ENCODE measurements at regions not wholly inside any gene's neighbourhood (a gene's known extent, or its start where the extent isn't known, plus 50 kb on each side); places are given as distances from the start of the nearest gene placed in this dataset.

GRCh38 chr2:234802071-234802844, 149.6 kb upstream of the SH3BP4 start:
- H3K36me3 ChIP-seq: no peaks in the 10 kb centered on the region
- no peaks in the 10 kb centered on the region for H3K27me3 ChIP-seq (replicated peaks; ENCODE audit: insufficient read depth)
- peaks cover 2% of the 10 kb centered on the region for H3K9me3 ChIP-seq
- H3K4me1 ChIP-seq (ENCODE audit: control insufficient read depth in 1 of 2, low read depth in 2 of 2): no peaks in the 10 kb centered on the region
- TF ChIP-seq, protein P1, sequence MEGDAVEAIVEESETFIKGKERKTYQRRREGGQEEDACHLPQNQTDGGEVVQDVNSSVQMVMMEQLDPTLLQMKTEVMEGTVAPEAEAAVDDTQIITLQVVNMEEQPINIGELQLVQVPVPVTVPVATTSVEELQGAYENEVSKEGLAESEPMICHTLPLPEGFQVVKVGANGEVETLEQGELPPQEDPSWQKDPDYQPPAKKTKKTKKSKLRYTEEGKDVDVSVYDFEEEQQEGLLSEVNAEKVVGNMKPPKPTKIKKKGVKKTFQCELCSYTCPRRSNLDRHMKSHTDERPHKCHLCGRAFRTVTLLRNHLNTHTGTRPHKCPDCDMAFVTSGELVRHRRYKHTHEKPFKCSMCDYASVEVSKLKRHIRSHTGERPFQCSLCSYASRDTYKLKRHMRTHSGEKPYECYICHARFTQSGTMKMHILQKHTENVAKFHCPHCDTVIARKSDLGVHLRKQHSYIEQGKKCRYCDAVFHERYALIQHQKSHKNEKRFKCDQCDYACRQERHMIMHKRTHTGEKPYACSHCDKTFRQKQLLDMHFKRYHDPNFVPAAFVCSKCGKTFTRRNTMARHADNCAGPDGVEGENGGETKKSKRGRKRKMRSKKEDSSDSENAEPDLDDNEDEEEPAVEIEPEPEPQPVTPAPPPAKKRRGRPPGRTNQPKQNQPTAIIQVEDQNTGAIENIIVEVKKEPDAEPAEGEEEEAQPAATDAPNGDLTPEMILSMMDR (IDR thresholded peaks at IDR 0.05): no peak
- no peak overlapping the region for H3K27ac ChIP-seq
- DNase-seq (ENCODE audit: low spot score): no peak
- ATAC-seq (ENCODE audit: insufficient number of reproducible peaks, low FRiP score, low read depth): no peak
- no peak overlapping the region for H3K4me3 ChIP-seq

DNA sequence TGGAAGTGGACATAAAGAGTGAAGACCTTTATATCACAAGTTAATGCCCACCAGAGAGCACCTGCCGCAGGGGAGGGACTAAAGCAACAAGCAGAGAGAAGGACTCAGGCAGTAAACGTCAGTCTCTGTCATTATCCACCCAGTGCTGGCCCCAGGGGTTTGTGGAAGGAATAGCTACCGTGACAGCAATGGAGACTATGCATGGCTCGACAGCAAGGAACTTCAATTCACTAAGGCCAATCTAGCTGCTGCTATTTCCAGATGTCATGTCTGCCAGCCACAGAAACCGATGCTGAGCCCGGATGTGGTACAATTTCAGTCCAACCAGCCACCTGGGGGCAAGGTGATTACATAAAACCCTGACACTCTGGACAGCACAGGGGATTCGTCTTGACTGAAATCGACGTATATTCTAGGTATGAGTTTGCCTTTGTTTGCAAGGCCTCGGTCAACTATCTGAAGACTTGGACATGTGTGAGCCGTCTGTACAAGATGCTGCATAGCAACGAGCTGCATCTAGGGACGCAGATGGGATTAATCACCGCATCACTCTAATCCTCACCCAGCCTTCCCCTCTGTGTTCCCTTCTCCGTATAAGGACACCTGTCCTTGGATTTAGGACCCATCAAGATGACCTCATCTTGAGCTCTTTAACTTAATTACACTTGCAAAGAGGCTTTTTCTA, 154.1 kb upstream of the SH3BP4 start:
- H3K27me3 ChIP-seq (replicated peaks; ENCODE audit: insufficient read depth): no peaks in the 10 kb centered on the region
- DNase-seq (ENCODE audit: low spot score): no peak
- ATAC-seq (ENCODE audit: insufficient number of reproducible peaks, low FRiP score, low read depth): no peak
- no peaks in the 10 kb centered on the region for H3K36me3 ChIP-seq
- H3K4me3 ChIP-seq: no peak overlapping the region
- no peaks in the 10 kb centered on the region for H3K4me1 ChIP-seq (ENCODE audit: control insufficient read depth in 1 of 2, low read depth in 2 of 2)
- no peak overlapping the region for H3K27ac ChIP-seq
- H3K9me3 ChIP-seq: no peaks in the 10 kb centered on the region
- TF ChIP-seq, protein P1 (IDR thresholded peaks at IDR 0.05): no peak

- Histone ChIP-seq H3K27ac (no peak overlapping the region), H3K4me3 (no peak overlapping the region), H3K4me1 (ENCODE audit: control insufficient read depth in 1 of 2, low read depth in 2 of 2) (no peaks in the 10 kb centered on the region), H3K9me3 (no peaks in the 10 kb centered on the region), H3K36me3 (no peaks in the 10 kb centered on the region), H3K27me3 (replicated peaks; ENCODE audit: insufficient read depth) (no peaks in the 10 kb centered on the region)
- ATAC-seq (ENCODE audit: insufficient number of reproducible peaks, low FRiP score, low read depth): no peak
- no peak for DNase-seq (ENCODE audit: low spot score)
- TF ChIP-seq, protein P1 (IDR thresholded peaks at IDR 0.05): no peak
Observed at GRCh38 chr2:234796045-234796591, 155.7 kb upstream of the SH3BP4 start.

DNA sequence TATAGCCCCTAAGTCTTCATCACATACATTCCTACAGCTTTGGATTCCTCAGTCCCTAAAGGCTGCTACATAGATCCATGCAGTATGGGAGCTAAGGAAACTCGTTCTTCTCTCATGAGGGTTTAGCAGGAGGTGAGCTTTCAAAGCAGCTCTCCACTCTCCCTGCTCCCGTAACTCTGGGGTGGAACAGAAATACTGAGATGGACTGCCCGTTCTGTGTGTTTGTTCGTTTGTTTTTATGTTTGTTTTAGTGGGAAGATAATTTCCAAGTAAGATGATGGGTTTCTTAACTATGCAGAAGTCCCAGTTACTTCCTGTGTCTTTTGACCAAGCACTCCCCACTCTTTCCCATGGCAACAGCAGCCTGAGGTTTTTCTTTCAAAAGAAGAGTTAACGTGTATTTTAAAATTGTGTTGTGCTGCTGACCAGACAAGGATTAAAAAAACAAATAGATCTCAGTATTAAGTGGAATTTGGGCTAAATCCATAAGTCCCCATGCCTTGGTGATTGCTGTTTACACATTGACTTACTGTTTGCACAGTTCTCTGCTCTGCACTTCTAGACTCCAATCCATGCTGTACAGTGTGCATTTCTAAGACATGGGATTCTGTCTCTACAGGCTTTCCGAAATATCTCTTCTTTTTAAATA, 156.4 kb upstream of the SH3BP4 start:
- Histone ChIP-seq H3K36me3 (no peaks in the 10 kb centered on the region), H3K27ac (no peak overlapping the region), H3K4me3 (no peak overlapping the region), H3K4me1 (ENCODE audit: control insufficient read depth in 1 of 2, low read depth in 2 of 2) (no peaks in the 10 kb centered on the region), H3K27me3 (replicated peaks; ENCODE audit: insufficient read depth) (no peaks in the 10 kb centered on the region), H3K9me3 (no peaks in the 10 kb centered on the region)
- DNase-seq (ENCODE audit: low spot score): no peak
- TF ChIP-seq, protein P1 (IDR thresholded peaks at IDR 0.05): no peak
- ATAC-seq (ENCODE audit: insufficient number of reproducible peaks, low FRiP score, low read depth): no peak

GRCh38 chr2:234794866-234795265, 157.0 kb upstream of the SH3BP4 start:
- no peak overlapping the region for H3K27ac ChIP-seq
- H3K9me3 ChIP-seq: no peaks in the 10 kb centered on the region
- TF ChIP-seq, protein P1 (IDR thresholded peaks at IDR 0.05): no peak
- no peaks in the 10 kb centered on the region for H3K27me3 ChIP-seq (replicated peaks; ENCODE audit: insufficient read depth)
- H3K4me1 ChIP-seq (ENCODE audit: control insufficient read depth in 1 of 2, low read depth in 2 of 2): no peaks in the 10 kb centered on the region
- ATAC-seq (ENCODE audit: insufficient number of reproducible peaks, low FRiP score, low read depth): no peak
- no peak overlapping the region for H3K4me3 ChIP-seq
- no peak for DNase-seq (ENCODE audit: low spot score)
- no peaks in the 10 kb centered on the region for H3K36me3 ChIP-seq
